ENCODE measurements at regions not wholly inside any gene's neighbourhood (a gene's known extent, or its start where the extent isn't known, plus 50 kb on each side); places are given as distances from the start of the nearest gene placed in this dataset.
"Not testable (repeated sequence)": the region's sequence is repeated elsewhere in the genome, so short reads cannot be mapped to it uniquely, and the experiment has no call there.

- H3K36me3 ChIP-seq (ENCODE audit: low read depth) = no peaks in the 10 kb centered on the region
- H3K4me1 ChIP-seq (ENCODE audit: low read depth) = no peaks in the 10 kb centered on the region
- DNase-seq = no peak
- TF ChIP-seq CTCF (IDR thresholded peaks at IDR 0.05) = no peak
- H3K9me3 ChIP-seq = no peaks in the 10 kb centered on the region
- no peak for ATAC-seq
- H3K4me3 ChIP-seq = no peak overlapping the region
- intact Hi-C loops (cut with DNase I, micrococcal nuclease) = no loop called here
Measured at GRCh38 chr7:84744385-84744784, 442.5 kb downstream of the SEMA3D start.

GRCh38 chr7:84738583-84739150, 448.2 kb downstream of the SEMA3D start:
- Histone ChIP-seq H3K9me3 (no peaks in the 10 kb centered on the region), H3K4me1 (ENCODE audit: low read depth) (no peaks in the 10 kb centered on the region), H3K36me3 (ENCODE audit: low read depth) (no peaks in the 10 kb centered on the region), H3K4me3 (no peak overlapping the region)
- ATAC-seq (no peak), DNase-seq (no peak)
- intact Hi-C loops (cut with DNase I, micrococcal nuclease) = no loop called here
- no peak for TF ChIP-seq CTCF (IDR thresholded peaks at IDR 0.05)

- H3K36me3 ChIP-seq (ENCODE audit: low read depth) = no peaks in the 10 kb centered on the region
- ATAC-seq (no peak), DNase-seq (no peak)
- peaks cover 5% of the 10 kb centered on the region for H3K9me3 ChIP-seq
- no peak overlapping the region for H3K4me3 ChIP-seq
- H3K4me1 ChIP-seq (ENCODE audit: low read depth) = no peaks in the 10 kb centered on the region
- TF ChIP-seq CTCF (IDR thresholded peaks at IDR 0.05) = no peak
- intact Hi-C loops (cut with DNase I, micrococcal nuclease) = no loop called here
Measured at GRCh38 chr7:84735677-84736076, 451.2 kb downstream of the SEMA3D start.

GRCh38 chr7:84735011-84735410, 451.8 kb downstream of the SEMA3D start:
- peaks cover 5% of the 10 kb centered on the region for H3K9me3 ChIP-seq
- no peaks in the 10 kb centered on the region for H3K36me3 ChIP-seq (ENCODE audit: low read depth)
- H3K4me3 ChIP-seq = no peak overlapping the region
- TF ChIP-seq CTCF (IDR thresholded peaks at IDR 0.05) = no peak
- ATAC-seq = no peak
- DNase-seq = no peak
- H3K4me1 ChIP-seq (ENCODE audit: low read depth) = no peaks in the 10 kb centered on the region
- intact Hi-C loops (cut with DNase I, micrococcal nuclease) = no loop called here

- H3K4me3 ChIP-seq; DNase-seq; H3K9me3 ChIP-seq; intact Hi-C loops (cut with DNase I, micrococcal nuclease); ATAC-seq; H3K36me3 ChIP-seq (ENCODE audit: low read depth); H3K4me1 ChIP-seq (ENCODE audit: low read depth): not testable (repeated sequence)
Measured at GRCh38 chr7:84733976-84734375, 452.9 kb downstream of the SEMA3D start.

- ATAC-seq; DNase-seq; H3K4me1 ChIP-seq (ENCODE audit: low read depth); intact Hi-C loops (cut with DNase I, micrococcal nuclease); H3K9me3 ChIP-seq; H3K36me3 ChIP-seq (ENCODE audit: low read depth); H3K4me3 ChIP-seq: not testable (repeated sequence)
Measured at GRCh38 chr7:84730864-84731263, 456.0 kb downstream of the SEMA3D start.

- intact Hi-C loops (cut with DNase I, micrococcal nuclease) = no loop called here
- Histone ChIP-seq H3K9me3 (peaks cover 5% of the 10 kb centered on the region), H3K36me3 (ENCODE audit: low read depth) (no peaks in the 10 kb centered on the region), H3K4me3 (no peak overlapping the region), H3K4me1 (ENCODE audit: low read depth) (no peaks in the 10 kb centered on the region)
- ATAC-seq (no peak), DNase-seq (no peak)
- no peak for TF ChIP-seq CTCF (IDR thresholded peaks at IDR 0.05)
Measured at GRCh38 chr7:84729284-84729683, 457.6 kb downstream of the SEMA3D start.

All from mucosa of descending colon (tissue), 3 donors.